Urothelium cell line (cell line): ENCODE measurements at regions not wholly inside any gene's neighbourhood (a gene's known extent, or its start where the extent isn't known, plus 50 kb on each side); places are given as distances from the start of the nearest gene placed in this dataset.
"Not testable (repeated sequence)": the region's sequence is repeated elsewhere in the genome, so short reads cannot be mapped to it uniquely, and the experiment has no call there.

Source experiments
- DNase-seq: peaks from one replicate; pipeline ENCODE4 v3.0.0; 2011; ENCODE audit warnings: low spot score, mixed read lengths
- FAIRE-seq: peaks from 2 replicates; lab custom pipeline; 2011; peaks lifted over from hg19 to GRCh38; lab: Jason Lieb, UNC

DNA sequence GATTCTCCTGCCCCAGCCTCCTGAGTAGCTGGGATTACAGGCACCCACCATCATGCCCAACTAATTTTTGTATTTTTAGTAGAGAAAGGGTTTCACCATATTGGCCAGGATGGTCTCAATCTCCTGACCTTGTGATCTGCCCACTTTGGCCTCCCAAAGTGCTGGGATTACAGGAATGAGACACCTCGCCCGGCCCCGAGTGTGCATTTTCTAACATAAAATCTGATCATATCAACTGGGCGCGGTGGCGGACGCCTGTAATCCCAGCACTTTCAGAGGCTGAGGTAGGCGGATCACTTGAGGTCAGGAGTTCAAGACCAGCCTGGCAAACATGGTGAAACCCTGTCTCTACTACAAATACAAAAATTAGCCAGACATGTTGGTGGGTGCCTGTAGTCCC, 745.5 kb upstream of the TPTE start:
- not testable (repeated sequence) for FAIRE-seq, DNase-seq

- DNase-seq, FAIRE-seq: not testable (repeated sequence)
These were observed 744.9 kb upstream of the TPTE start for GRCh38 chr21:9776286-9777020.

DNA sequence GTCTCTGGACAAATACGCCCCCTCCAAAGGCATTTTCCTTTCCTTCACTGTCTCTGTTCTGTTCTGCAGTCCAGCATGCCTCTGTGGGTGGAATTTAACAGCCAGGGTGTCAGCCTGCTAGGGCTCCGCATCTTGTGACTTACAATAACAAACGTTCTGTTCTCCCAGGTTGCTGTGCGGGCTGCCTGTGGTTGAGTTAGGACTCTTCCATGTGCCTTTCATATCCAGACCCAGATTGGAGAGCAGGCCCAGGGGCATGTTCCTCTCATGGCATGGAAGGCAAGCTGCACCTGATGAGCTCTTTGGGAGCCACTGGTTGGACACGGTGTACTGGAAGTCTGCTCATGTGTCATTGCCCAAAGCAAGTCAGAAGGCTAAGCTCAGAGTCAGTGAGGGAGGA, 742.8 kb upstream of the TPTE start:
- not testable (repeated sequence) for DNase-seq, FAIRE-seq

DNA sequence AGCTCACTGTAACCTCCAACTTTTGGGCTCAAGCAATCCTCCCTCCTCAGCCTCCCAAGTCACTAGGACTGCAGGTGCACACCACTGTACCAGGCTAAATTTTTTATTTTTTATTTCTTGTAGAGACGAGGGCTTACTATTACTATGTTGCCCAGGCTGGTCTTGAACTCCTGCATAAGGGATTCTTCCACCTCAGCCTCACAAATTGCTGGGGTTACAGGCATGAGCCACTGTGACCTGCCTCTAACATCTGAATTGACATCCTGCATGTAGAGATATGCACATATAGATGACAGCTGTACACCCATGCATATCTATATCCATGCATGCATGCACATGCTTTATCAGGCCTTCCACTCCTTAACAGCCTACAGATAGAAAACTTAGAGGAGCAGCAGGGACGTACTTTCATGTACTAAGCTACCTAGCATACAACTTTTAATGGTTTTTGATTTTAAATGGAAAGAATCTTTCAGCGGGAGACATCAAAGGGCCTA, 740.9 kb upstream of the TPTE start:
- FAIRE-seq (no peak), DNase-seq (no peak)

DNA sequence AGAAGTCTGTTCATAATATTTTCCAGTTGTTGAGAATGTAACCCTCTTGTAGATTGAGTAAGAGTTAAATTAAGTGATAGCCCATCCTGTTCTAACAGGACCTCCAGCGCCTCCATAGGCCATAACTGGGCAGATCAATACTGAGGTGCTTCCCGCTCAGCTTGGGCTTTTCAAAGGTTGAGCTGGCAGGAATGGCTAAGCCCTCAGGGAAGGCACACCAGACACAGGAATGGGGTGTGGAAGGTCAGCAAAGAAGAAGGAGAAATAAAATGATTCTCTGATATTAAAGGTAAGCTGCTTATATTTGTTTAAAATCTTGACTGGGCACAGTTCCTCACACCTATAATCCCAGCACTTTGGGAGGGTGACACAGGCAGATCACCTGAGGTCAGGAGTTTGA, 737.8 kb upstream of the TPTE start:
- not testable (repeated sequence) for FAIRE-seq, DNase-seq

DNA sequence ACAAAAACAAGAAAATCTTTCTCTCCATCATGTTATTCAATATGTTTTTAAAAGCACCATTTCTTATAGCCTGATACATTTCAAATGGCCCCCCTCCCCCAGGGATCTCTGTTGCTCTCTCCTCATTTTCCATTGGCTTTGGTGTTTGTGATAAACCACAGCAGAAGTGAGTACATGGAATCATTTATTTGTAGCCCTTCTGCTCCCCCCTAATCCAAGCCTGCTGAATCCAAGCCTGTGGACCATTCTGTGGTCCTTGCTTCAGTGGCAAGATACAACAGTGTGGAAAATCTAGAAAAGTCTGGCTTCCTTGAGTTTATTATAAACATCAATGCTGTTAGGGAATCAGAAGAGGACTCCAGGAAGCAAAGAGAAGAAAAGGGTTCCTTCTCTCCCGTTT, 737.2 kb upstream of the TPTE start:
- not testable (repeated sequence) for DNase-seq, FAIRE-seq

- not testable (repeated sequence) for FAIRE-seq, DNase-seq
These were observed 735.3 kb upstream of the TPTE start for GRCh38 chr21:9786092-9786491.

DNA sequence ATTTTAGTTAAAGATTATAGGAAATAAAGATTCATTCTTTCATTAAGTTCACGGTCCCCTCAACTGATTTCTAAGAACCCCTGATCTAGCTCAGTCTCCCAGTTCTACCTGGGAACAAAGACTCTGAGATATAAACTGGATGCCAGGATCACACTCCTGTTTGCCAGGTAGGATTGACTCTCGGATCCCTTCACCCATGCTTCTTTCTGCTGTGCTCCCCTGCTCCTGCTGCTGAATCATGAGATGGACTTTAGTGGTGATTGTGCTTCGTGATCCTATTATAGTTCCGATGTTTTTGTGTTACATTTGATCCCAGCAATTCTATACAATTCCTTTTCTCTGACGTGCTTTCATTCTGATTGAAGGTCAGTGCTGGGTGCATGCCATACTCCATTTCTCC, 733.1 kb upstream of the TPTE start:
- not testable (repeated sequence) for DNase-seq, FAIRE-seq

DNA sequence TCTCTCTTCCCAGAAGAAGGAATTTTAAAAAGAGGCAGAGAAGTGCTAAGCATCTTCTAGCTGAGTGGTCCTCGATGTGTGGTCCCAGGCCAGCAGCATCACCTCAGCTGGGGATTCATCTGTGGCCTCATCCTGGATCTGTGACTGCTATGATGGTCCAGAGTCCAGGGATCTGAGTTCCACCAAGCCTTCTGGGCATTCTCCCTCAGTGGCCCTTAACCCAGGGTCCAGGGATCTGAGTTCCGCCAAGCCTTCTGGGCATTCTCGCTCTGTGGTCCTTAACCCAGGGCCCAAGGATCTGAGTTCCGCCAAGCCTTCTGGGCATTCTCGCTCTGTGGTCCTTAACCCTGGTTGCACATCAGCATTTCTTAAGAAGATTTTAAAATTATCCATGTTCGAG, 731.0 kb upstream of the TPTE start:
- not testable (repeated sequence) for DNase-seq, FAIRE-seq

GRCh38 chr21:9791453-9791852, 729.9 kb upstream of the TPTE start:
- not testable (repeated sequence) for FAIRE-seq, DNase-seq

- not testable (repeated sequence) for DNase-seq, FAIRE-seq
These were observed 726.1 kb upstream of the TPTE start for GRCh38 chr21:9795291-9795690.

GRCh38 chr21:9796293-9796692, 725.1 kb upstream of the TPTE start:
- FAIRE-seq, DNase-seq: not testable (repeated sequence)

DNA sequence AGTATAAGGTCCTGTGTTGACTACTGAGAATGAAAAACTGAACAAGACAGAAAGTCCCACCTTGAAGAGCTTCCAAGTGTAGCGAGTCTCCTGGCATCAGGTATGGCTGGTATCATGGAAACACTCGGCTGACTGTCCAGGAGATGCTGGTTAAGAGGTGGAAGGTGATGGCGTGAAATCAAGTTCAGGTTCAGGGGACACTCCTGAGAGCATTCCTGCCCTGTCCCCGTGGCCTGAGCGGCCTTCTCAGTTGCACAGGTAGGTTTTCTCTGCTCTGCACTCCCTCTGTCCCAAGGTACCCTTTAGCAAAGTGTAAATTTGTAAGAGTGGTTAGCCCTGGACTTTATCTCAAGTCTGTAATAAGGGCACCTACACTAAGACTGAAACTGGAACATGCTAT, 713.7 kb upstream of the TPTE start:
- not testable (repeated sequence) for FAIRE-seq, DNase-seq

GRCh38 chr21:9811223-9812004, 710.0 kb upstream of the TPTE start:
- FAIRE-seq, DNase-seq: not testable (repeated sequence)

- not testable (repeated sequence) for DNase-seq, FAIRE-seq
These were observed 708.9 kb upstream of the TPTE start for GRCh38 chr21:9812507-9812906.

- not testable (repeated sequence) for DNase-seq, FAIRE-seq
These were observed 707.2 kb upstream of the TPTE start for GRCh38 chr21:9813894-9814814.

- FAIRE-seq, DNase-seq: not testable (repeated sequence)
These were observed 706.1 kb upstream of the TPTE start for GRCh38 chr21:9815181-9815789.

DNA sequence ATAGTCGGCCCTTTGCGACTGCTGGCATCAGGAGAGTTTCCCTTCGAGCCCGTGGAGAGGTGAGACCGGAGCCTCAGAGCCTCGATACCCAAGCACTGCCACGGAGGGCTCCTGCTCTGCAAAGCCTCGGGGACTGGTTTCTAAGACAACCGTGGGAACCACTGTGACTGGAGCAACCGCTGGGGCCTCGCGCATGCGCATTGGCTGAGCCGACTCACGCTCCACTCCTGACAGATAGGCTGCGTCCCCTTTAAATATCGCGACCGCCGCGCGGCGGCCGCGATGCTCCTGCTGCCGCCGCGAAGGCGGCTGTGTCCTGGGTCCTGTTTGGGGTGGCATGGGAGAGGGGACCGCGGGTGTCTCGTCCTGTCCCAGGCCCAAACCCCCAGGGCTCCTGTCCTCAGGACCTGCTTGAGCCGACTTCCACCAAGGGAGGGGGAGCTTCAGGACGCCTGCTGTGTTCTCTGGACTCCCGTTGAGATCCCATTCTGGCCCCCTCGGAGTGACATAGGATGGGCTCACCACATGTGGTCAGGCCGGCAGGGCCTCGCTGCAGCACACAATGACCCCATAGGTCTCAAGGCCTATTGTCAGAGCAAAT, 704.5 kb upstream of the TPTE start:
- FAIRE-seq: not testable (repeated sequence)

DNA sequence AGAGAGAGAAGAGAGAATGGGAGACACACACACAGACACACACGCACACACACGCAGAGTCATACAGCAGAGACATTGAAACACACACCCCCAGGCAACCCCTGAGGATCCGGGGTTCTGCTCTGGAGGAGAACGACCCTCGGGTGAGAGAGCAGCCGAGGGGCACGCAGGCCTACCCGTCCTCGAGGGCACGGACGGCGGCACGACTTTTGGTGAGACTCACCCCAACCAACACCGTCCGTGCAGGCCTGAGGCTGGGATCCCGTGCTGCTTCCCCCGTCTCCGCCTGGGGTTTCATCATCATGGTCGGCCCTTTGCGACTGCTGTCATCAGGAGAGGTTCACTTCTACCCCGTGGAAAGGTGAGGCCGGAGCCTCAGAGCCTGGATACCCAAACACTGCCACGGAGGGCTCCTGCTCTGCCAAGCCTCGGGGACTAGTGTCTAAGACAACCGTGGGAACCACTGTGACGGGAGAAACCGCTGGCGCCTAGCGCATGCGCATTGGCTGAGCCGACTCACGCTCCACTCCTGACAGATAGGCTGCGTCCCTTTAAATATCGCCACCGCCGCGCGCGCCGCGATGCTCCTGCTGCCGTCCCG, 703.4 kb upstream of the TPTE start:
- not testable (repeated sequence) for FAIRE-seq, DNase-seq

More for the DNA sequence above, 704.5 kb upstream of the TPTE start:
- not testable (repeated sequence) for DNase-seq
